ENCODE measurements at regions not wholly inside any gene's neighbourhood (a gene's known extent, or its start where the extent isn't known, plus 50 kb on each side); places are given as distances from the start of the nearest gene placed in this dataset.

GRCh38 chr21:28858424-28858823 lies 134.3 kb downstream of the LTN1 start:
- Histone ChIP-seq H3K27me3 (replicated peaks; ENCODE audit: insufficient read depth, low read depth, low read length, poor library complexity) (no peaks in the 10 kb centered on the region), H3K27ac (ENCODE audit: low read depth, low read length, poor library complexity, severe bottlenecking) (no peak overlapping the region), H3K9me3 (ENCODE audit: low read depth, low read length, poor library complexity, severe bottlenecking) (no peaks in the 10 kb centered on the region), H3K36me3 (ENCODE audit: insufficient read depth, low read length, poor library complexity, severe bottlenecking) (no peaks in the 10 kb centered on the region), H3K4me3 (ENCODE audit: low read depth, low read length, poor library complexity, severe bottlenecking) (no peak overlapping the region), H3K4me1 (ENCODE audit: insufficient read depth, low read length, poor library complexity, severe bottlenecking) (no peaks in the 10 kb centered on the region)
- no peak for DNase-seq (ENCODE audit: low spot score)
- CTCF ChIA-PET: no interaction called here
- no peak for TF ChIP-seq CTCF (conservative IDR thresholded peaks at IDR 0.05; ENCODE audit: low read depth, low read length)
- TF ChIP-seq EZH2 (IDR thresholded peaks at IDR 0.05; ENCODE audit: borderline replicate concordance, low read depth, low read length, poor library complexity, severe bottlenecking): no peak
- no TSS peak for BruUV-seq (replicated peaks)
- intact Hi-C loops (cut with micrococcal nuclease; ENCODE audit: unreplicated experiment): no loop called here
- POLR2A ChIA-PET (ENCODE audit: low non-redundant PET): no interaction called here

GRCh38 chr21:28857752-28858151 lies 134.9 kb downstream of the LTN1 start:
- no peaks in the 10 kb centered on the region for H3K4me1 ChIP-seq (ENCODE audit: insufficient read depth, low read length, poor library complexity, severe bottlenecking)
- POLR2A ChIA-PET (ENCODE audit: low non-redundant PET): no interaction called here
- intact Hi-C loops (cut with micrococcal nuclease; ENCODE audit: unreplicated experiment): no loop called here
- H3K27ac ChIP-seq (ENCODE audit: low read depth, low read length, poor library complexity, severe bottlenecking): no peak overlapping the region
- H3K4me3 ChIP-seq (ENCODE audit: low read depth, low read length, poor library complexity, severe bottlenecking): no peak overlapping the region
- TF ChIP-seq CTCF (conservative IDR thresholded peaks at IDR 0.05; ENCODE audit: low read depth, low read length) (no peak), EZH2 (IDR thresholded peaks at IDR 0.05; ENCODE audit: borderline replicate concordance, low read depth, low read length, poor library complexity, severe bottlenecking) (no peak)
- BruUV-seq (replicated peaks): no TSS peak
- CTCF ChIA-PET: no interaction called here
- no peaks in the 10 kb centered on the region for H3K27me3 ChIP-seq (replicated peaks; ENCODE audit: insufficient read depth, low read depth, low read length, poor library complexity)
- no peak for DNase-seq (ENCODE audit: low spot score)
- H3K9me3 ChIP-seq (ENCODE audit: low read depth, low read length, poor library complexity, severe bottlenecking): no peaks in the 10 kb centered on the region
- no peaks in the 10 kb centered on the region for H3K36me3 ChIP-seq (ENCODE audit: insufficient read depth, low read length, poor library complexity, severe bottlenecking)

GRCh38 chr21:28856588-28857250 lies 136.0 kb downstream of the LTN1 start:
- TF ChIP-seq CTCF (conservative IDR thresholded peaks at IDR 0.05; ENCODE audit: low read depth, low read length): no peak
- no peak for TF ChIP-seq EZH2 (IDR thresholded peaks at IDR 0.05; ENCODE audit: borderline replicate concordance, low read depth, low read length, poor library complexity, severe bottlenecking)
- CTCF ChIA-PET: no interaction called here

More at GRCh38 chr21:28856588-28857250, 136.0 kb downstream of the LTN1 start:
- no peaks in the 10 kb centered on the region for H3K36me3 ChIP-seq (ENCODE audit: insufficient read depth, low read length, poor library complexity, severe bottlenecking)
- no peaks in the 10 kb centered on the region for H3K9me3 ChIP-seq (ENCODE audit: low read depth, low read length, poor library complexity, severe bottlenecking)
- H3K27ac ChIP-seq (ENCODE audit: low read depth, low read length, poor library complexity, severe bottlenecking): no peak overlapping the region
- DNase-seq (ENCODE audit: low spot score): no peak
- H3K27me3 ChIP-seq (replicated peaks; ENCODE audit: insufficient read depth, low read depth, low read length, poor library complexity): no peaks in the 10 kb centered on the region
- no peaks in the 10 kb centered on the region for H3K4me1 ChIP-seq (ENCODE audit: insufficient read depth, low read length, poor library complexity, severe bottlenecking)
- no peak overlapping the region for H3K4me3 ChIP-seq (ENCODE audit: low read depth, low read length, poor library complexity, severe bottlenecking)
- intact Hi-C loops (cut with micrococcal nuclease; ENCODE audit: unreplicated experiment): no loop called here
- BruUV-seq (replicated peaks): no TSS peak
- POLR2A ChIA-PET (ENCODE audit: low non-redundant PET): no interaction called here

Data from A673 (cell line).